A549 (cell line): ENCODE measurements at regions not wholly inside any gene's neighbourhood (a gene's known extent, or its start where the extent isn't known, plus 50 kb on each side); places are given as distances from the start of the nearest gene placed in this dataset.

Source experiments
- ATAC-seq, 2 experiments: fragments of 200-7000 bp in 1 of 2; fragments of >200 bp in 1 of 2; cut with Nextera tagmentation in 1 of 2; cut with Tn5 transposase in 1 of 2; 3 replicates each; pipeline versions ENCODE4 v1.8.0 to v1.9.1; 2018 to 2020; ENCODE audit warnings: mild to moderate bottlenecking in 1 of 2, moderate library complexity in 1 of 2
- CTCF ChIA-PET: fragments of 300-600 bp; sonication (Branson Sonifier 250); formaldehyde crosslinking; extraction: SDS; loops from one replicate; lab custom pipeline; 2021; ENCODE audit warnings: antibody characterized with exemption, inconsistent platforms; lab: Yijun Ruan, JAX
- POLR2A ChIA-PET: fragments of 350-600 bp; formaldehyde crosslinking; extraction: SDS; loops from one replicate; lab custom pipeline; 2021; ENCODE audit warnings: antibody characterized with exemption, inconsistent platforms; lab: Yijun Ruan, JAX
- DNase-seq, 2 experiments: peaks; one replicate each; pipeline versions ENCODE4 v3.0.0 to v3.0.0-alpha.2; 2011 to 2016; ENCODE audit warnings: low read depth in 1 of 2, low spot score in 1 of 2
- FAIRE-seq: peaks from 2 replicates; lab custom pipeline; 2011; peaks lifted over from hg19 to GRCh38; lab: Jason Lieb, UNC
- H3K27ac ChIP-seq, 2 experiments: fragments of >200 bp; sonication (Bioruptor Twin); formaldehyde crosslinking; 3 replicates each; pipeline ENCODE4 v1.5.1; 2016 to 2017
- H3K4me1 ChIP-seq: fragments of >200 bp; sonication (Bioruptor Twin); formaldehyde crosslinking; 3 replicates; pipeline ENCODE4 v1.6.1; 2016
- H3K4me2 ChIP-seq: fragments of >200 bp; sonication (Bioruptor Twin); formaldehyde crosslinking; 3 replicates; pipeline ENCODE4 v1.6.1; 2016
- H3K4me3 ChIP-seq: fragments of >200 bp; sonication (Bioruptor Twin); formaldehyde crosslinking; 3 replicates; pipeline ENCODE4 v1.5.1; 2016
- H3K9me3 ChIP-seq: fragments of >200 bp; sonication (Bioruptor Twin); formaldehyde crosslinking; 3 replicates; pipeline ENCODE4 v1.6.1; 2016
- CBX8 ChIP-seq: fragments of 200-600 bp; sonication (generic); IDR thresholded peaks from 2 replicates; pipeline ENCODE4 v1.6.1; 2016
- CEBPB ChIP-seq, 2 experiments: fragments of >200 bp in 1 of 2; sonication (Bioruptor Twin) in 1 of 2; formaldehyde crosslinking in 1 of 2; IDR thresholded peaks; 2 replicates each; pipeline ENCODE4 v1.6.1; 2012 to 2016
- CHD2 ChIP-seq: fragments of 150-350 bp; IDR thresholded peaks from 2 replicates; pipeline ENCODE4 v1.6.1; 2014; ENCODE audit warnings: low read length; ENCODE audit not compliant: partially characterized antibody
- ESRRA ChIP-seq: fragments of 150-350 bp; IDR thresholded peaks from 2 replicates; pipeline ENCODE4 v1.6.1; 2014; ENCODE audit warnings: mild to moderate bottlenecking, low read length, borderline replicate concordance
- FOXS1 ChIP-seq: fragments of 250-450 bp; sonication (Bioruptor Pico); IDR thresholded peaks from 2 replicates; pipeline ENCODE4 v1.5.0; 2020; ENCODE audit warnings: mild to moderate bottlenecking, moderate library complexity
- HDAC2 ChIP-seq: fragments of 200-600 bp; sonication (generic); IDR thresholded peaks from 2 replicates; pipeline ENCODE4 v1.6.1; 2016
- HOXB5 ChIP-seq: fragments of 250-450 bp; sonication (Bioruptor Pico); IDR thresholded peaks from 2 replicates; pipeline ENCODE4 v1.5.0; 2020; ENCODE audit warnings: mild to moderate bottlenecking, moderate library complexity
- JUN ChIP-seq, 2 experiments: fragments of >200 bp; sonication (Bioruptor Twin); formaldehyde crosslinking; IDR thresholded peaks; 2 replicates in 1 of 2; 3 replicates in 1 of 2; pipeline ENCODE4 v1.6.1; 2016 to 2017
- JUNB ChIP-seq: fragments of >200 bp; sonication (Bioruptor Twin); formaldehyde crosslinking; IDR thresholded peaks from 2 replicates; pipeline ENCODE4 v1.6.1; 2016
- KDM5A ChIP-seq: fragments of 200-600 bp; sonication (generic); IDR thresholded peaks from 2 replicates; pipeline ENCODE4 v1.6.1; 2016; ENCODE audit warnings: antibody characterized with exemption, mild to moderate bottlenecking
- MYC ChIP-seq: IDR thresholded peaks from 2 replicates; pipeline ENCODE4 v1.6.1; 2012; ENCODE audit warnings: mild to moderate bottlenecking, inconsistent platforms, low read length, improper control_type of control experiment, borderline replicate concordance
- NR3C1 ChIP-seq: fragments of >200 bp; sonication (Bioruptor Twin); formaldehyde crosslinking; IDR thresholded peaks from 3 replicates; pipeline ENCODE4 v1.6.1; 2017
- PHF8 ChIP-seq: fragments of 200-600 bp; sonication (generic); IDR thresholded peaks from 2 replicates; pipeline ENCODE4 v1.6.1; 2016; ENCODE audit warnings: low read depth, mild to moderate bottlenecking, antibody characterized with exemption, moderate library complexity, borderline replicate concordance
- POLR2AphosphoS2 ChIP-seq: conservative IDR thresholded peaks from 2 replicates; pipeline ENCODE4 v1.6.1; 2012; ENCODE audit warnings: low read length, improper control_type of control experiment, inconsistent platforms
- RFX5 ChIP-seq: fragments of 450-650 bp; IDR thresholded peaks from 2 replicates; pipeline ENCODE4 v1.7.1; 2014; ENCODE audit warnings: antibody characterized with exemption, mild to moderate bottlenecking, moderate library complexity
- RNF2 ChIP-seq: fragments of 200-600 bp; sonication (generic); IDR thresholded peaks from 2 replicates; pipeline ENCODE4 v1.6.1; 2016; ENCODE audit warnings: low read depth, mild to moderate bottlenecking, antibody characterized with exemption, moderate library complexity, borderline replicate concordance
- SMC3 ChIP-seq: fragments of >200 bp; sonication (Bioruptor Twin); formaldehyde crosslinking; IDR thresholded peaks from 3 replicates; pipeline ENCODE4 v1.6.1; 2018; ENCODE audit warnings: inconsistent platforms
- TFCP2L1 ChIP-seq: fragments of 250-450 bp; sonication (Bioruptor Pico); IDR thresholded peaks from 2 replicates; pipeline ENCODE4 v1.5.0; 2021; ENCODE audit warnings: mild to moderate bottlenecking
- TP53 ChIP-seq: fragments of 250-450 bp; sonication (Bioruptor Pico); IDR thresholded peaks from 2 replicates; pipeline ENCODE4 v1.5.0; 2021; ENCODE audit warnings: mild to moderate bottlenecking, moderate library complexity
- ZC3H11A ChIP-seq: fragments of 450-650 bp; IDR thresholded peaks from 2 replicates; pipeline ENCODE4 v1.6.1; 2014; ENCODE audit warnings: antibody characterized with exemption, mild to moderate bottlenecking
- ZFP36 ChIP-seq: fragments of 450-650 bp; IDR thresholded peaks from 2 replicates; pipeline ENCODE4 v1.6.1; 2014; ENCODE audit warnings: borderline replicate concordance; ENCODE audit not compliant: partially characterized antibody
- ZNF302 ChIP-seq: fragments of 250-450 bp; sonication (Bioruptor Pico); IDR thresholded peaks from 2 replicates; pipeline ENCODE4 v1.9.0; 2021; ENCODE audit warnings: inconsistent platforms, mild to moderate bottlenecking, moderate library complexity
- ZSCAN20 ChIP-seq: fragments of 250-450 bp; sonication (Bioruptor Pico); IDR thresholded peaks from 2 replicates; pipeline ENCODE4 v1.8.0; 2022; ENCODE audit warnings: mild to moderate bottlenecking, moderate library complexity
- WGBS: methylation state at CpG from one replicate; pipeline ENCODE4 v1.1.6; 2017; ENCODE audit errors: missing lambda C conversion rate; 5-methylcytosine and 5-hydroxymethylcytosine counted together
- TF ChIP-seq, protein P1 (sequence below): fragments of >200 bp; sonication (Bioruptor Twin); formaldehyde crosslinking; IDR thresholded peaks from 2 replicates; pipeline ENCODE4 v1.6.1; 2016
- TF ChIP-seq, protein P2 (sequence below): fragments of 150-350 bp; IDR thresholded peaks from 2 replicates; pipeline ENCODE4 v1.6.1; 2014; ENCODE audit warnings: low read depth, mild to moderate bottlenecking, low read length
- TF ChIP-seq, protein P3 (sequence below): IDR thresholded peaks from 2 replicates; pipeline ENCODE4 v1.6.1; 2012
- TF ChIP-seq, protein P4 (sequence below): fragments of 200-600 bp; sonication (generic); IDR thresholded peaks from 2 replicates; pipeline ENCODE4 v1.6.1; 2016; ENCODE audit warnings: antibody characterized with exemption, mild to moderate bottlenecking, moderate library complexity

DNA sequence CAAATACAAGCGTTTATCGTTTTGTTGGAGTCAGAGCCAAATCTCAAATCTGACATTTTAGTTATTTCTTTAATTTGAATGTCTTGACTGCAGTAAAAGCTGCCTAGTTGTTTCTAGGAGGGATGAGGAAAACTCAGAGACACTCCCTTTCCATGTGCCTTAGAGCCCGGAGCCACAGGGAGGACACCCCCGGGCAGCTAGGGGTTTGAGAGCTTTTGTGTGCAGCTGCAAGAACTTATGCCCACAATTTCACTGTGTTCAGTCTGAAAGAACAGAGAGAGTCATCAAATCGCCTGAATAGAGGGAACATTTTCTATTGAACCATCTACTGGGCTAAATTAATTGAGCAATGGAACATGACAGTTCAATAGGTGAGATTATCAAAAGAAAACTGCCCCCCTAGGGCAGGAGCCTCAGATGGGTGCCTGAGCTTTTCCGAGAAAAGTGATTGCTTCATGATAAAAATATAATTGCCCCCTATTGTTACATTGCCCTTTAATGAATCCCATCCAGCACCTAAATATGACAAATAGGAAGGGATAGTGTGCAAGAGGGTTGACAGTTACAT is 709.3 kb upstream of the RGMB start:
- no peaks in the 10 kb centered on the region for H3K4me1 ChIP-seq
- DNase-seq (no peak), FAIRE-seq (no peak), ATAC-seq (no peak)
- no peak for TF ChIP-seq RFX5
- no peak for TF ChIP-seq JUNB
- TF ChIP-seq ESRRA, result no peak
- TF ChIP-seq HDAC2, result no peak
- no peak for TF ChIP-seq ZNF302 (CRISPR knock-in tag)
- TF ChIP-seq SMC3, result no peak
- no peak for TF ChIP-seq CEBPB (IDR thresholded peaks at IDR 0.05)
- TF ChIP-seq POLR2AphosphoS2, result no peak
- no peak for TF ChIP-seq HOXB5 (CRISPR knock-in tag)
- no peak for TF ChIP-seq PHF8
- TF ChIP-seq NR3C1, result no peak
- no peaks in the 10 kb centered on the region for H3K9me3 ChIP-seq
- no peak overlapping the region for H3K4me3 ChIP-seq
- CTCF ChIA-PET, result no interaction called here
- POLR2A ChIA-PET, result no interaction called here
- no peak overlapping the region for H3K27ac ChIP-seq
- H3K4me2 ChIP-seq, result no peak overlapping the region
- 30% methylated on average over 6 of the region's 6 CpGs for WGBS

DNA sequence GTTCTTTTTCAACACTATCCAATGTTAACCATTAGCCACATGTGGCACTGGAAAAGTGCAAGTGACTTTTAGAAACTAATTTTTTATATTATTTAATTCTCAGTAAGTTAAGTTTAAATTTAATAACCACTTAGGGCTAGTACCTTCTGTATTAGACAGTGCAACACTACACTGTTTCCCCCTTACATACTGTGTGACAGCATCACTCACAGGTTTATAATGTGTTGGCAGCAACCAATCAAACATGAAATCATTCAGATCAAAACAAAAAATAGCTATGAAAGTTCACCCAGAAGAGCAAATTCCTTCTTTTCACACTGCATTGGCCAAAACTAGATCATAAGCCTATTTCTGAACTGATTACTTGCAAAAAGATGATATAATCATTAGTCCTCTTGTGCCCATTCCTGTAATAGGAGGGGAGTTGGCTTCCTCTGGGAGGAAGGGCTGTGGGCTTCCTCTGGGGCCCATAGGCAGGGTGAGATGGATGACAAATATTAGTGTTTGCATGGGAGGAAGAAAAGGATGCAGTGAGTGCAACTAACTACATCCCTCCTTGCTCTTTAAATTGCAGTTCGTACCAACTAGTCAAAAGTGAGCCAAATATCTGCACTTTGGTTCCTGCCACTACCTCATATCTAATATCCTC is 708.1 kb upstream of the RGMB start:
- POLR2A ChIA-PET, result interaction anchor here (0.6 kb wide), 1 partner anchor 1086 kb away, joined by 4 read pairs; no protein-coding TSS in a partner anchor
- ATAC-seq (no peak), DNase-seq (no peak)
- H3K4me1 ChIP-seq, result no peaks in the 10 kb centered on the region
- CTCF ChIA-PET, result no interaction called here
- TF ChIP-seq ZC3H11A, result no peak
- TF ChIP-seq, protein P1, sequence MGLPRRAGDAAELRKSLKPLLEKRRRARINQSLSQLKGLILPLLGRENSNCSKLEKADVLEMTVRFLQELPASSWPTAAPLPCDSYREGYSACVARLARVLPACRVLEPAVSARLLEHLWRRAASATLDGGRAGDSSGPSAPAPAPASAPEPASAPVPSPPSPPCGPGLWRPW, result no peak
- no peak for TF ChIP-seq TP53
- TF ChIP-seq PHF8, result no peak
- no peak for TF ChIP-seq CHD2
- no peak for TF ChIP-seq FOXS1 (CRISPR knock-in tag)
- no peak for TF ChIP-seq KDM5A
- TF ChIP-seq TFCP2L1 (CRISPR knock-in tag), result no peak
- TF ChIP-seq NR3C1, result no peak
- TF ChIP-seq ZNF302 (CRISPR knock-in tag), result no peak
- TF ChIP-seq, all 56 proteins: peak for 0
- no peak for FAIRE-seq
- no peak overlapping the region for H3K4me3 ChIP-seq
- H3K4me2 ChIP-seq, result no peak overlapping the region
- no peaks in the 10 kb centered on the region for H3K9me3 ChIP-seq
- no peak overlapping the region for H3K27ac ChIP-seq
- 13% methylated on average over 1 of the region's 1 CpG for WGBS

DNA sequence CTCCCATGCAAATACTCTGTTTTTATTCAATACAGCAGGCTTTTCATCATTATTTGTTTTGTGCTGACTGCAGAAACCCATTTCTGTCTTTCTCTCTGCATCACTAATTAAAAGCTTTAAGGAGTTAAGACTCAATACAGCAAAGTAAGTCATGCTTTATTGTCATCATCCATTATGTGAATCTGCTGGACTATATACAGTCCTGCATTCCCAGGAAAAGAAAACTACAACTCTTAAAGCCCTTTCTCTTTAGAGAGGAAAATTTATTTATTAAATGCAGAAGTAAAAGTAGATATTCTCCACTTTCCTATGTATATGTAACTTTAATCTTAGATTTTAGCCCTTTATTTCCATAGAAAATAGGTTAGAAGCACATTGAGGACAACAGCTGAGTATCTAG is 706.6 kb upstream of the RGMB start:
- H3K4me2 ChIP-seq, result no peak overlapping the region
- TF ChIP-seq MYC, result no peak
- no peak for TF ChIP-seq ESRRA
- TF ChIP-seq TP53, result no peak
- TF ChIP-seq, protein P1, result no peak
- no peak for TF ChIP-seq ZFP36
- no peak for TF ChIP-seq PHF8
- no peak for TF ChIP-seq SMC3
- TF ChIP-seq KDM5A, result no peak
- TF ChIP-seq FOXS1 (CRISPR knock-in tag), result no peak
- no peak for TF ChIP-seq HOXB5 (CRISPR knock-in tag)
- TF ChIP-seq CBX8, result no peak
- no peak for TF ChIP-seq ZSCAN20 (CRISPR knock-in tag)
- TF ChIP-seq, protein P2, sequence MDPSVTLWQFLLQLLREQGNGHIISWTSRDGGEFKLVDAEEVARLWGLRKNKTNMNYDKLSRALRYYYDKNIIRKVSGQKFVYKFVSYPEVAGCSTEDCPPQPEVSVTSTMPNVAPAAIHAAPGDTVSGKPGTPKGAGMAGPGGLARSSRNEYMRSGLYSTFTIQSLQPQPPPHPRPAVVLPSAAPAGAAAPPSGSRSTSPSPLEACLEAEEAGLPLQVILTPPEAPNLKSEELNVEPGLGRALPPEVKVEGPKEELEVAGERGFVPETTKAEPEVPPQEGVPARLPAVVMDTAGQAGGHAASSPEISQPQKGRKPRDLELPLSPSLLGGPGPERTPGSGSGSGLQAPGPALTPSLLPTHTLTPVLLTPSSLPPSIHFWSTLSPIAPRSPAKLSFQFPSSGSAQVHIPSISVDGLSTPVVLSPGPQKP, result no peak
- no peak for TF ChIP-seq RNF2
- TF ChIP-seq, protein P3, sequence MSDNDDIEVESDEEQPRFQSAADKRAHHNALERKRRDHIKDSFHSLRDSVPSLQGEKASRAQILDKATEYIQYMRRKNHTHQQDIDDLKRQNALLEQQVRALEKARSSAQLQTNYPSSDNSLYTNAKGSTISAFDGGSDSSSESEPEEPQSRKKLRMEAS, result no peak
- TF ChIP-seq ZC3H11A, result no peak
- TF ChIP-seq ZNF302 (CRISPR knock-in tag), result no peak
- no peak for TF ChIP-seq JUN (IDR thresholded peaks at IDR 0.05)
- TF ChIP-seq, protein P4, sequence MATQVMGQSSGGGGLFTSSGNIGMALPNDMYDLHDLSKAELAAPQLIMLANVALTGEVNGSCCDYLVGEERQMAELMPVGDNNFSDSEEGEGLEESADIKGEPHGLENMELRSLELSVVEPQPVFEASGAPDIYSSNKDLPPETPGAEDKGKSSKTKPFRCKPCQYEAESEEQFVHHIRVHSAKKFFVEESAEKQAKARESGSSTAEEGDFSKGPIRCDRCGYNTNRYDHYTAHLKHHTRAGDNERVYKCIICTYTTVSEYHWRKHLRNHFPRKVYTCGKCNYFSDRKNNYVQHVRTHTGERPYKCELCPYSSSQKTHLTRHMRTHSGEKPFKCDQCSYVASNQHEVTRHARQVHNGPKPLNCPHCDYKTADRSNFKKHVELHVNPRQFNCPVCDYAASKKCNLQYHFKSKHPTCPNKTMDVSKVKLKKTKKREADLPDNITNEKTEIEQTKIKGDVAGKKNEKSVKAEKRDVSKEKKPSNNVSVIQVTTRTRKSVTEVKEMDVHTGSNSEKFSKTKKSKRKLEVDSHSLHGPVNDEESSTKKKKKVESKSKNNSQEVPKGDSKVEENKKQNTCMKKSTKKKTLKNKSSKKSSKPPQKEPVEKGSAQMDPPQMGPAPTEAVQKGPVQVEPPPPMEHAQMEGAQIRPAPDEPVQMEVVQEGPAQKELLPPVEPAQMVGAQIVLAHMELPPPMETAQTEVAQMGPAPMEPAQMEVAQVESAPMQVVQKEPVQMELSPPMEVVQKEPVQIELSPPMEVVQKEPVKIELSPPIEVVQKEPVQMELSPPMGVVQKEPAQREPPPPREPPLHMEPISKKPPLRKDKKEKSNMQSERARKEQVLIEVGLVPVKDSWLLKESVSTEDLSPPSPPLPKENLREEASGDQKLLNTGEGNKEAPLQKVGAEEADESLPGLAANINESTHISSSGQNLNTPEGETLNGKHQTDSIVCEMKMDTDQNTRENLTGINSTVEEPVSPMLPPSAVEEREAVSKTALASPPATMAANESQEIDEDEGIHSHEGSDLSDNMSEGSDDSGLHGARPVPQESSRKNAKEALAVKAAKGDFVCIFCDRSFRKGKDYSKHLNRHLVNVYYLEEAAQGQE, result no peak
- ATAC-seq (no peak), DNase-seq (no peak), FAIRE-seq (no peak)
- H3K9me3 ChIP-seq, result no peaks in the 10 kb centered on the region
- no peak overlapping the region for H3K4me3 ChIP-seq
- H3K4me1 ChIP-seq, result no peaks in the 10 kb centered on the region
- ChIA-PET CTCF (no interaction called here), POLR2A (no interaction called here)
- H3K27ac ChIP-seq, result no peak overlapping the region
